ENCODE measurements at regions not wholly inside any gene's neighbourhood (a gene's known extent, or its start where the extent isn't known, plus 50 kb on each side); places are given as distances from the start of the nearest gene placed in this dataset.

DNA sequence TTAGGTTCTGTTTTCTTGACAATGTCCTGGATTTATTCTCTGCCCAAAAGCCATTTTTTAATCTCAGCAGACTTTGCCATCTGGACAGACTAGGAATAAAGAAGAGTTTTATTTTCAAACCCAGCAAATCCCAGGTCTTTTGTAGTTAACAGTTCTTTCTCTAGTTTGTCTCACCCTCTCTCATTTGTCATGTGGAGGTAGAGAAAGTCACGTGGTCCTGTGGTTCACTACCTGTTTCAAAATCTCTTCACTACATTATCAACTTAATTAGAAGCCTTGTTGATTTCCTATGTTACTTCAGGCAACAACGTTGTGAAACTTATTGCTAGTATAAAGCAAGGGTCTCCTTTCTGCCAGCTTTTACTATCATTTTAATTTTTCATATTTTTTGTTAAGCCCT is 1222.6 kb downstream of the EFNB2 start:
- intact Hi-C loops (cut with DNase I) = no loop called here

DNA sequence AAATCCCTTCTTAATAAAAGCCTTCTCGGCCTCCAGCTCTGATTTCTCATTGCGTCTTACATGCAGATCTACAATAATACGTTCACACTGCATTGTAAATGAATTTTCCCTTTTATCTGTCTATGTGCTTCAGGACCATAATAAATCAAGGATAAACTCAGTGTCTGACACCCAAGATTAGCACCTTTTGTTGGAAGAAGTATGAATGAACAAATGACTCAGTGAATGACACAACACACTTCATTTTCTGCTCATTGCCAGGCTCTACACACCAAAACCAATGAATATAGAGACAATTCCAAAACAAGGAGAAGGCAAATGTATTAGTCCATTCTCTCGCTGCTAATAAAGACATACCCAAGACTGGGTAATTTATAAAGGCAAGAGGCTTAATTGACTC is 1224.4 kb downstream of the EFNB2 start:
- DNase-seq (ENCODE audit: low spot score) = no peak
- intact Hi-C loops (cut with DNase I) = no loop called here

More for the DNA sequence above, 1222.6 kb downstream of the EFNB2 start:
- DNase-seq (ENCODE audit: low spot score) = no peak

DNA sequence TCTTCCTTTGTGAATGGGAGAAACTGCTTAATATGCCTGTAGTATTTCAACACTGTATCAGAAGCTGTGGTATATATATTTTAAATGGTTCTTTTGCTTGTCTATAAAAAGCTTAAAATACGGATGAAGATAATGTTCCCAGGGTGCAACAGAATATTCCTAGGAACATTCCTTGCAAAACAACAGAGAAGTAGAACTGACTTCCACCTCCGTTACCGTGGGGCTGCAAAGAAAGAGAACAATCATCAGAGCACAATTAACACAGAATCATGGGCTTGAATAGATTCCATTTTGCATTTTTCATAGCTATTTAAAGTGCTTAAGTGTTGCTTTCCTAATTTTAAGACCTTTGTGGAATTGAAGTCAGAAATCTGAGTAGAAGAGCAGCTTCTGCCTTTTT is 1227.7 kb downstream of the EFNB2 start:
- intact Hi-C loops (cut with DNase I) = no loop called here
- DNase-seq (ENCODE audit: low spot score) = no peak

DNA sequence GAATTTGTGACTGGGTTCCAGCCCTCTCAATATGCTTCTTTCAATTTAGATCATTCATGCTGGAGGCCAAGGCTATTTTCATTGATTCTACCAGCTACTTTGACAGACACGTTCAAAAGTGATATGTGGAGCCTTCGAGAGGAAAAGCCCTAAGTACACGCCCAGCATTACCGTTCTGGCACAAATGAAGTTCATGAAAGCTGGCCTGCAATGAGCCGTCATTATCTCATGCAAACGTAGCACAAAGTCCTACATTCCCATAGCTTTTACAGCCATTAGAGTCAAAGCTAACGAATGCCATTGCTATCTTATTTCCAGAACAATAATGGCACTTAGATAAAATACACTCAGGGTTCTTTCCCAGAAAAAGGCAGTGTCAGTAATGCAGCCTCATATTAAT is 1237.6 kb downstream of the EFNB2 start:
- intact Hi-C loops (cut with DNase I) = no loop called here
- no peak for DNase-seq (ENCODE audit: low spot score)

DNA sequence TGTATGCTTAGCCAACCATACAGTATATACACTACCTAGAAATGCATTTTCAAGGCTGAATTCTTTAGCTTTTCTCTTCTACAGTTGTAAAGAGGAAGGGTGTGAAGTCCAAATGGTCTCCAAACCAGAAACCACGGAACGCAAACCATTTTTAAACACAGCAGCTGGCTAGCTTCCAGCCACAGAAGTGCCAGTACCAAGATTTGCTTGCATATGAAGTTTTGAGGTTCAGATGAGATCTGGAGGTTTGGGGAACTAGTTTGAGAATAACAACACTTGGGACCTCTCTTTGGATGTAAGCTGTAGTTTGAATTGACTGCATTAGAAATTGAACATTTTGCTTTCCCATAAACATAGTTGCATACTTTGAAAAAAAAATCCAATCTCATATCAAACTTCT is 1243.5 kb downstream of the EFNB2 start:
- no peak for DNase-seq (ENCODE audit: low spot score)
- intact Hi-C loops (cut with DNase I) = no loop called here

DNA sequence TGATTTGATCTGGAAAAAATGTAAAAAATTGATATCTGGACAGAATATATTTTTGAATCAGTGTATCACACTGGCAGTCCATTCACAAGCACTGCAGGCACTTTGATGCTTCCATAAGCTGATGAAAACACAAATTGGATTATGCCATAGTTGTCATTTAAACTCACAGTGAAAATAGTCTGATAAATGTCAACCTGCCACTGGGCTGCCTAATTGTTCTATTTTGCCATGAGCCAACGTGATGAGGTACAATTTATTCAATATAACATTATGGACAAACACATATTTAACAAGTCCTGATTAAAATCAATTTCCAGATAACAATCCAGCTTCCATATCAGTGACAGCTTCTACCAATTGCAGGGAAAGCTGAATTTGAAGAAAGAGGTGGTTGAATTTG is 1244.9 kb downstream of the EFNB2 start:
- intact Hi-C loops (cut with DNase I) = no loop called here
- no peak for DNase-seq (ENCODE audit: low spot score)

DNA sequence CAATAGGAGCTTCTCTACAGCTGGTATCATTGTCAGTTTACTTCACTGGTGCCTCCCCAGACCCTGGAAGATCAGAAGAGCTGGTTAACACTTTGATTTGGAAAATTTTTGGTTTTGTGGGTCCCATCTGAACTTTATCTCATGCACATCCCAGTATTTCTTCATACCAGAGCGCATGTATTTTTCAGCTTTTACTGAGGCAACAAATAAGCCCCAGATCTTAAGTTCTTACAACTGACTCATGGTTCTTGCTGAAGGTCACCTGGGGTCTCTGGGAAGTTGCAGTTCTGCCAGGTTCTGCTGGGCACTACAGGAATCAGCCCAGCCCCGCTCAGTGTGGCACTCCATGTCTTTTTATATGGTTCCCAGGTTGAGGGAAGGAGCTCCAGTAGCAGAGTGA is 1249.9 kb downstream of the EFNB2 start:
- intact Hi-C loops (cut with DNase I) = no loop called here
- DNase-seq (ENCODE audit: low spot score) = no peak

DNA sequence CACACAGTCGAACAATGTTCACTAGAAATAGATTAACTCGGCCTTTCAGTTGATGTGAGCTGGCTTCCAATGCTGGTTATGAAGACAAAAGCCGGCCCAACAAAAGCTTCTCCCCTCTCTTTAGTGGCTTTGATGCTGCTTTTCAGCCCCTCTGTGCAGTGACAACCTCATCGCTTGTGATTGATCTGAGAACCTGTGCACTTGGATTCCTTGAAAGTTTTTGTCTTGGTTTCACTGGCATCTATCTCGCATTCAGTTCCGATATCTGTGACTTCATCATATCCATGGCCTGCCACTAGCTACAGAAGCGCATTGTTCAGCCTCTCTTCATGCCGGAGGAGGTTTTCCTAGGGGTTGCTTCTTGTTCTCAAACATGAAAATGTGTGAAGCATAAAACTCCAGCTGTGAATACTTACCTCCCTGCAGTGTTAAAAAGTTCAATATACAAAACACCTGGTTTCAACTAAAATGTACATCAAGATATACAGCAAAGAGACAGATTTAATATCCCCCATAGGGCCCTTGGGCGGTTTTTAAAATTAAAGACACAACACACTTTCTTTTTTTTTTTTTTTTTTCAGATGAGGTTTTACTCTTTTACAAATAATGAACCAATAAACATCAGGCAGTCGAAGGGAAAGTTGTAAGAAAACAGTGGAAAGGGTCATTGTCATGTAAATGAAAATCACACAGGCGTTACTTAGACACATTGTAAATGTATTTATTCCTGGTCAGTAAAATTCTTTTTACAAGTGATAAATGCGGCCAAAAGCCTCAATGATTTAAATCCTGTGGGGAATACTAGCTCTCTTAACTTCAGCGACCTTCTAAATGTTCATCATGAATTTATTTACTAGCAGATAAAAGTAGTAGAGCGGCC is 1252.8 kb downstream of the EFNB2 start:
- intact Hi-C loops (cut with DNase I) = no loop called here
- no peak for DNase-seq (ENCODE audit: low spot score)

DNA sequence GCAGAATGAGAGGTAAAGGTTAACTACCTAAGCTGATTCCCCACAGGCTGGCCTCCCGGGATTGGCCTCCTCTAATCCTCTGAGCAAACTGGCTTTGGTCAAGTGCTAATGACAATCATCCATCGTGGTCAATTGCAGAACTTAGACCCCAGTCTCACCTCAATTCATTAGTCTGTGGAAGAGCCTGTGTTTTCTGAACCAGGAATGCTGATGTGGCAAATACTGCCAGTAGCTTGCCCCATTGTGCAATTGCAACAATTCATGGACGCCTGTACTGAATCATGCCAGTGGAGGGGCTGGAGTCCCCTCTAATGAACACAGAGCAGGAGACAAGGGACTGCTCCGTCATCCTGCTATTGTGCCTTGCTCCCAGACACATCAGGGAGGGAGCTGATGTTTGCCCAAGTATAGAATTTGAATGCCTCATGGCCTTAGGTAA is 1256.5 kb downstream of the EFNB2 start:
- intact Hi-C loops (cut with DNase I) = no loop called here
- DNase-seq (ENCODE audit: low spot score) = no peak

DNA sequence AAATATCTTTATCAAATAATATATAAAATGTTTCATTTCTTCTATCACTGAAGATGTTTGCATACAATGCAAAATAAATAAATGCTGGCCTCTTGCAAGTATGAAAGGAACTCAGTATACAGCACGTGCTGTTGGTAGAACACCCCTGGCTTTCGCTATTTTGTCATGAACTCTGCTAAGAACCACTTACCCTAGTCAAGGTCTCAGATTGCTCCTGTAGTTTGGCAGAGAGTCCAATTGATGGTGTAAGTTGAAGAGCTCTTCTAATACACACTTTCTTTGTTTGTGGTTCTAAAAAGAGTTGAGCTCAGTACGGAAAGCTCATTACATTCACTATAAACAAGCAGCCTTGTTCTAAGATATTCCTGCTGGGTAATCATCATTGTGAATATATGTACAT is 1258.9 kb downstream of the EFNB2 start:
- intact Hi-C loops (cut with DNase I) = no loop called here
- DNase-seq (ENCODE audit: low spot score) = no peak

DNA sequence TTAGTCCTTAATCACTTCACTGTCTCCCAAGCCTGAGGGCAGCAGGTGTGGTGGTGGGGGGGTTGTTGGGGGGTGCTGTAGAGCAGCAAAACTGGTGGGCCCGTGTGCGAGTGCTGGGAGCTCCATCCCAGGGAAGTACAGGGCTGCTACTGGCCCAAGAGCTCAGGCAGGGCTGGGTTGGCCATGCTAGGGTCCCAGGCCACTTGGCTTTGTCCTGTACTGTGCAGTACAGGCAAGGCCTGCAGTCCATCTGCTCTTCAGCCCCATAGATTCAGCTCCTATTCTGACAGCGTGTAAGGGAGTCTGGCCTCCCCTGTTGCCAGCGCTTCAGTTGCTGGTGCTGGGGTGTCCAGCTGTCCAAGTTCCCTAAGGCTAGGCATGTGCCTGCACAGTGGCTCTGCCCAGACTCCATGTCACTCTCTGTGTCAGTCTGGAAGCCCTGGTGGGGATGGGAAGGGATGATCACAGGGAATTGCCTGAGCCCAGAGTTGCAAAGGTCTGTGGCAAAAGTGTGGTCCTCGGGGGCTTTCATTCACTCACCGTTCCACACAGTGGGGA is 1261.7 kb downstream of the EFNB2 start:
- intact Hi-C loops (cut with DNase I) = no loop called here
- no peak for DNase-seq (ENCODE audit: low spot score)

DNA sequence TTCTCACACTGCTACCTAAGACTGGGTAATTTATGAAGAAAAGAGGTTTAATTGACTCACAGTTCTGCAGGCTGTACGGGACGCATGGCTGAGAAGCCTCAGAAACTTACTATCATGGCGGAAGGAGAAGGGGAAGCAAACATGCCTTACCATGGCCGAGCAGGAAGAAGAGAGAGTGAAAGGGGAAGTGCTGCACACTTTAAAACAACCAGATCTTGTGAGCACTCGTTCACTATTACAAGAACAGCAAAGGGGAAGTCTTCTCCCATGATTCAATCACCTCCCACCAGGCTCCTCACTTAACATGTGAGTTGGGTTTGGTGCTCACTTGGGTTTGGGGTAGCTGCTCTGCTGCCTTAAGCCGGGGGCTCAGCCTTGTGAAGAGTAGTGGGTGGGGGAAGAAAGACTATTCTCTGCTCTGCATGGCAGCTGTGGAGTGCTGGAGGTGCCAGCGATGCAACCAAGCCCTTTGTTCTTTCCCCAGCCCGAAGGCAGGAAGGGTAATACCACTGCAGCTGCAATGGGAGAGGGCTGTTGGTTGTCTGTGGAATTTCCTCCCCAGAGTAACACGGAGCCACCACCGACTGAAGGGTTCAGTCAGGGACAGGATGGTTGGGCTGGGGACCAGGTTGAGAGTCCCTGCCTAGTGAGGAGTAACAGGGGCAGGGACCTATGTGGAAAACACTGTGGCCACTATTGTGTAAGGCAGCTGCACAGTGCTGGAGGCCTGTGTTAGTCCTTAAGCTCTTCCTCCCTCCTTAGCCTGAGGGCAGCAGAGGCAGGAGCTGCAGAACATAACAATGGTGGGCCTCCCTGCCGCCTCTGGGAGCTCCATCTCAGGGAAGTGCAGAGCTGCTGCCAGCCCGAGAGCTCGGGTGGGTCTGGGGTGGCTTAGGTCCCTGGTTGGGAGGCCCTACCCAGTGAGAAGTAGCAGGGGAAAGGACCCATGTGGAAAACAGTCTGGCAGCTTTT is 1262.5 kb downstream of the EFNB2 start:
- intact Hi-C loops (cut with DNase I) = no loop called here
- DNase-seq (ENCODE audit: low spot score) = no peak

DNA sequence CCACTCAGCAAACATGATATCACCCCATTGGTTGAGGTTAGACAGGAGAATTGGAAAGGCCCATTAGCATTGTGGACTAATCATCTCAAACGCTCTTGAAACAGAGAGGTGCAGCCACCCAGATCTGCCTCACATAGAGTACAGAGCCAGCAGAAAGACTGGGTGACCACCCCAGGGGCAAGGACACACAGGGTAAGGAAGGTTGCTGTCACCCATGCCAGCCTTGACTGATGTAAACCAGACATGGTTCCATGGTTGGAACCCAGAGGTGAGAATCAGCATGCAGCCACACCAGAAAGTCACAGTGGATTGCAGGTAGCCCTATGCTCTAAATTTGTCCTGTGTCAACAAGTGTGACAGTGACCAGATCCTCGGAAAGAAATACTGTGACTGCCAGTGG is 1268.8 kb downstream of the EFNB2 start:
- intact Hi-C loops (cut with DNase I) = no loop called here
- no peak for DNase-seq (ENCODE audit: low spot score)

DNA sequence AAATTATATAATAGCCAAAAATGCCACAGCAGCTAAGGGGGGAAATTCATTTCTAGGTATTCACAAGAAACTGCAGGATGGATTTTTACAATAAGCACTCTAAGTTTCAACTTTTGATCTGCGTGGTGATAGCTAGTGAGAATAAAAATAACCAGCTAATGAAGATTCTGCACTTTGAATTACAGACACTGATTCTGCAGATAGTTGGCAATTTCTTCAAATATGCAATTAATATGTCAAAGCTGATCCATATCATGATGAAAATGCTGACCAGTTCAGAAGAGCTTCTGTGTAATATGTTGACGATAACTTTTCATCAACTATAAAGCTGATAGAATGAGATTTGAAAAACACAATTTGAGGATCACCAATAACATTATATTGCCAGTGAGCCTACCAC is 1272.9 kb downstream of the EFNB2 start:
- no peak for DNase-seq (ENCODE audit: low spot score)
- intact Hi-C loops (cut with DNase I) = no loop called here

DNA sequence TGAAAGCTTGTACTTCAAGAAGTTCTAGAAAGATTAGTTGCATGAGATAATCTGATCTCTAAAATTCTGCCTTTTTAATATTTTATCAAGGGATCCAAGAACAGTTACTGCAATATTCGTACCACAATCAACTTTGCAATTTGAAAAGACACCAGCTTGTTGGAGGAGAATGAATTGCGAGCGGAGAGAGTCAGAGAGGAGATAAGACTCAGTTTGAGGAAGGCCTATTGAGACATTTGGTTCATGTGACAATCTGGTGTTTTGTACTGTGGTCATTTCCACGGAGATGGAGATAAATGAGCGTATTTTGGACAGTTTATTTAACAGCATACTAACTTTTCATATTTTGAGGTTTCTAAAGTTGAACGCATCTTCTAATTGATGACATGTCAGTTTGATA is 1276.0 kb downstream of the EFNB2 start:
- no peak for DNase-seq (ENCODE audit: low spot score)
- intact Hi-C loops (cut with DNase I) = no loop called here

DNA sequence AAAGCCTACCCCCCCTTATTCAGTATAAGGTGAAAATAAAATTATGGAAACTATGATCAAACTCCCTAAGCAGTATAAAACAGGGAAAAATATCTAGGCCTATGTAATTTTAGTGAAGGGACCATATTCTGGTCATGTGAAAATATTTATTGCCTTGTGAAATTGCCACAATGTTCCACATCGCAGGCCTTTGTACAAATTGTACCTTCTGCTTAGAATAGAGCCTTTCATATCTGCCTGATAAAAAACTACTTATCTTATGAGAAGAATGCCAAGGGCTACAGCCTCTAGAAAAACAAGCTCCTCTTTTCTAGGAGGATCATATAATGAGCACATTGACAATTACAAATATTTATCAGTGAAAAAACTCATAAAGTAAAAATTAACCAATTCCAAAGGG is 1280.0 kb downstream of the EFNB2 start:
- DNase-seq (ENCODE audit: low spot score) = no peak

DNA sequence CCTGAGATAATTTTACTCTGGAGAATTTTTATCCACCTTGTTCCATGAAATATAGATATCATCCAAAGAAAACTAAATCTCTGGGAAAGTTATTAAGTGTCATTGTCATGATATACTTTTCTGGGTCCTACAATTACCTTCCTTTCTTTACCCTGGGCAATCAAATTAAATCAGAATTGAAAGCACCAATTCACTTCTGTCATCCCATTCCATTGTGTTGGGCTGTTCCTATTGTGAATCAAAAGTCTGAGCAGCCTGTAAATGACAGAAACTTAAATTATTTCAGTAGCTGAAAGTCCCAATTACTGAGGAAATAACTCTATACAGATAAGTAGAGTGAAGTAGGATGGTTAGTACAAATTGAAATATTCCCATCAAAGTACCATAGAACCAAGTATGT is 1284.2 kb downstream of the EFNB2 start:
- intact Hi-C loops (cut with DNase I) = no loop called here
- no peak for DNase-seq (ENCODE audit: low spot score)

More for the DNA sequence above, 1280.0 kb downstream of the EFNB2 start:
- intact Hi-C loops (cut with DNase I) = no loop called here

DNA sequence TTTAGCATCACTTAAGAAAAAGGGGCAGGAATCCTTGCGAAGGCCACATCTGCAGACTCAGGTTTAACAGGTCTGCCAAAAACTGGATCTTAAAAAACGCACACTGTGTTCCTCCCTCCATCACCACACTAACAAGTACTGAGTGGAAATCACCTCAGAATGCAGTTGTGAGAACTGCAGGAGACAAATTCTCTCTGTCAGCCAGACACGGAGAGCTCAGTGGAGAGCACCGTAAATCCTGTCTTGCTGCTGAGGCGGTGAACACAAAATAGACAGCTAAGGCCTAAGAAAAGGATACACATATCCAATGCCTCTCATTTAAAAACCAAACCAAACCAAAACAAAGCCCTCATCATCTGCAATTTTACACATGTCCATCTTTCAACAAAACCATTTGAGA is 1287.6 kb downstream of the EFNB2 start:
- intact Hi-C loops (cut with DNase I) = no loop called here
- DNase-seq (ENCODE audit: low spot score) = no peak

DNA sequence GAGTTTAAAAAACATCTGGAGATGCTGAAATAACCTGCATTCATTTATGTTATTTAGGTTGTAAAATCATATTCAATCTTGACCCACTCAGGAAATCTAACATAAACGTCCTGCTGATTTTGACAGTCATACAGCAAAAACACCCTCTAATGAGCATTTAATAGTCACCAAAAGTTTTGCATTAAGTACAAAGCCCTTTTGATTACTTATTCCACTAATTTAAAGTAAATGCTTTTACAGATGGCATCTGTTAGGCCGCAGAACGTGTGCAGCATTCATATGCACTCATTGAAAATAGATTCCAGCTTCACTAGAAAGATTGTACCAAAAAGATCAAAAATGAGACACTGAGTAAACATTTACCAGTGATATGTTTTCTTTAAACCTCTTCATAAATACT is 1295.1 kb downstream of the EFNB2 start:
- no peak for DNase-seq (ENCODE audit: low spot score)
- intact Hi-C loops (cut with DNase I) = no loop called here

DNA sequence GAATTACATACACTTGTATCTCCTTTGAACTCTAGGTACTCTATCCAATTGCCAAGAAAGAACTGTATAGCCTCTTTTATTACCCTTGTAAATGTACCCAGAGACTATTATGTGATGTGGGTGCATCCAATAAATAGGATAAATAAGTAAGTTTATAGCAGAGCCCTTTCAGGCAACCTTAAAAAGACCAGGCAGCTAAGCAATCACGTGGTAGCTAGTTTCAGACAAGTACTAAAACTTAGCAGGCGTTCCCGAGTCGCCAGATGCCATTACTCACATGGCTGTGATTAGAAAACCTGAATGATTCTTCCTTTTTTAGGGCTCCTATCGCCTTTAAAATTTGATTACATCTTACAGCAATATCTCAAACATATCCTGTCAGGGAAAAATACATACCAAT is 1303.0 kb downstream of the EFNB2 start:
- DNase-seq (ENCODE audit: low spot score) = no peak
- intact Hi-C loops (cut with DNase I) = no loop called here

Data from cardiac septum (tissue), 1 donor.